ENCODE measurements at regions not wholly inside any gene's neighbourhood (a gene's known extent, or its start where the extent isn't known, plus 50 kb on each side); places are given as distances from the start of the nearest gene placed in this dataset.

- TF ChIP-seq CTCF (IDR thresholded peaks at IDR 0.05) (no peak), POLR2A (IDR thresholded peaks at IDR 0.05) (no peak)
These were observed 184.4 kb upstream of the PALMD start for GRCh38 chr1:99461499-99461898.
